ENCODE measurements at regions not wholly inside any gene's neighbourhood (a gene's known extent, or its start where the extent isn't known, plus 50 kb on each side); places are given as distances from the start of the nearest gene placed in this dataset.

DNA sequence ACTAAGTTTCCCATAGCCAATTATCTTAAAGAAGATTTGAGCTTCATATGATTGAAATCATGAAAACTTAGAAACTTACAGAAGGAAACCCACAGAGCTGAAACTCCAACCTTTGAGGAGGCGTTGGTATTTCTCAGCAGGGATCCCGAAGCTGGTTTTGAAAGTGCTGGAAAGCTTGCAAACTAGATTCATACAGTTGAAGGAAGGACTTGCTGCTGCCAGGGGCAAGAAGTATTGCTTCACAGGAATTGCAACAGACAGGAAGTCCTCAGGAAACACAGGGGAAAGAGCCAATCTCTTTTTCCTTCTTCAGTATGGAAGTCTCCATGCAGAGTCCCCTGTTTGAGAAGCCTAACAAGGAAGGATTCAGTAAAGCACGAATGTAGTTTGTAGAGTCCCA, 419.7 kb downstream of the CD109 start:
- peak; percentile 83 for DNase-seq (ENCODE audit: low read depth)
- TF ChIP-seq, protein P1, sequence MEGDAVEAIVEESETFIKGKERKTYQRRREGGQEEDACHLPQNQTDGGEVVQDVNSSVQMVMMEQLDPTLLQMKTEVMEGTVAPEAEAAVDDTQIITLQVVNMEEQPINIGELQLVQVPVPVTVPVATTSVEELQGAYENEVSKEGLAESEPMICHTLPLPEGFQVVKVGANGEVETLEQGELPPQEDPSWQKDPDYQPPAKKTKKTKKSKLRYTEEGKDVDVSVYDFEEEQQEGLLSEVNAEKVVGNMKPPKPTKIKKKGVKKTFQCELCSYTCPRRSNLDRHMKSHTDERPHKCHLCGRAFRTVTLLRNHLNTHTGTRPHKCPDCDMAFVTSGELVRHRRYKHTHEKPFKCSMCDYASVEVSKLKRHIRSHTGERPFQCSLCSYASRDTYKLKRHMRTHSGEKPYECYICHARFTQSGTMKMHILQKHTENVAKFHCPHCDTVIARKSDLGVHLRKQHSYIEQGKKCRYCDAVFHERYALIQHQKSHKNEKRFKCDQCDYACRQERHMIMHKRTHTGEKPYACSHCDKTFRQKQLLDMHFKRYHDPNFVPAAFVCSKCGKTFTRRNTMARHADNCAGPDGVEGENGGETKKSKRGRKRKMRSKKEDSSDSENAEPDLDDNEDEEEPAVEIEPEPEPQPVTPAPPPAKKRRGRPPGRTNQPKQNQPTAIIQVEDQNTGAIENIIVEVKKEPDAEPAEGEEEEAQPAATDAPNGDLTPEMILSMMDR (conservative IDR thresholded peaks at IDR 0.05; ENCODE audit: low read depth, low read length), result no peak
- no peak overlapping the region for H3K4me3 ChIP-seq (ENCODE audit: low read depth, low read length)

- no peak overlapping the region for H3K4me3 ChIP-seq (ENCODE audit: low read depth, low read length)
- TF ChIP-seq, protein P1 (conservative IDR thresholded peaks at IDR 0.05; ENCODE audit: low read depth, low read length), result no peak
- DNase-seq (ENCODE audit: low read depth), result no peak
Measured at GRCh38 chr6:74114428-74114827, 418.4 kb downstream of the CD109 start.

DNA sequence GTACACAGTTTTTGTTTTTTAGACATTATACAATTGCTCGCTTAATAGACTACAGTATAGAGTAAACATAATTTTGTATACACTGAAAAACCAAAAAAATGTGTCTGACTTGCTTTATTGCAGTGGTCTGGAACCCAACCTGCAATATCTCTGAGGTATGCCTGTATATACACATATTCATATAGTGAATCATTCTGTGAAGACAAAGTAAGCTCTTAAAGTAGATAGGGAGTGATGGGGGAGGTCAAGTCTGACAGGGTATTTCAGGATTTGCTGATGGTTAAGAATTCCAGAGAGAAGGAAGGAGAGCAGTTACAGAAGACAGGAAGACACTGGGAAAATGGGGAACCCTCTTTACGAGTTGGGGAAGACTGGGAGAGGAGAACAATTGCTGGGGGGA, 417.9 kb downstream of the CD109 start:
- H3K4me3 ChIP-seq (ENCODE audit: low read depth, low read length), result no peak overlapping the region
- TF ChIP-seq, protein P1 (conservative IDR thresholded peaks at IDR 0.05; ENCODE audit: low read depth, low read length), result no peak
- no peak for DNase-seq (ENCODE audit: low read depth)

GRCh38 chr6:74103417-74103816, 407.4 kb downstream of the CD109 start:
- no peak for DNase-seq (ENCODE audit: low read depth)
- H3K4me3 ChIP-seq (ENCODE audit: low read depth, low read length), result no peak overlapping the region

GRCh38 chr6:74100719-74101287, 404.8 kb downstream of the CD109 start:
- TF ChIP-seq, protein P1 (conservative IDR thresholded peaks at IDR 0.05; ENCODE audit: low read depth, low read length), result no peak
- no peak overlapping the region for H3K4me3 ChIP-seq (ENCODE audit: low read depth, low read length)
- DNase-seq (ENCODE audit: low read depth), result peak; percentile 34

More at GRCh38 chr6:74103417-74103816, 407.4 kb downstream of the CD109 start:
- TF ChIP-seq, protein P1 (conservative IDR thresholded peaks at IDR 0.05; ENCODE audit: low read depth, low read length), result no peak

- TF ChIP-seq, protein P1 (conservative IDR thresholded peaks at IDR 0.05; ENCODE audit: low read depth, low read length), result no peak
- H3K4me3 ChIP-seq (ENCODE audit: low read depth, low read length), result no peak overlapping the region
- DNase-seq (ENCODE audit: low read depth), result no peak
Measured at GRCh38 chr6:74096329-74096728, 400.3 kb downstream of the CD109 start.

DNA sequence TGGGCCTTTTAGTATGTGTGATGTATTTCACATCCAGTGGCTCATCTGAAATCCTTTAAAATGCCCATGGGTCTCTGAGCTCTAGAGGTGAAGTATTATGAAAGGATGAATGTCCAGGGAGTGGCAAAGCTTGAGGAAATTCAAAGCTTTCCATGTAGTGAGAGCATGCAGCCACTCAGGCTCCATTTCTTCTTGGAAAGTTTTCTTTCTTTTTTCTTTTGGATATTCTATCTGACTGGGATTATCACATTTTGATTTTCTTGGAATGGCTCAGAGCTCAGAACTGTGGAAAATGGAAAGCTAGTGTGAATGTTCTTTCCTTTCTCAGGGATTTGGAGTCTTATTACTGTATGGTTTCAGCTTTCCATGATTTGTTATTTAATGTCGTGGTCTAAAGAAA, 397.4 kb downstream of the CD109 start:
- H3K4me3 ChIP-seq (ENCODE audit: low read depth, low read length), result no peak overlapping the region
- no peak for DNase-seq (ENCODE audit: low read depth)
- TF ChIP-seq, protein P1 (conservative IDR thresholded peaks at IDR 0.05; ENCODE audit: low read depth, low read length), result no peak
